ENCODE measurements at regions not wholly inside any gene's neighbourhood (a gene's known extent, or its start where the extent isn't known, plus 50 kb on each side); places are given as distances from the start of the nearest gene placed in this dataset.

- H3K27me3 ChIP-seq (ENCODE audit: control insufficient read depth in 5 of 5, insufficient read depth in 4 of 5, low read length in 5 of 5), result no peaks in the 10 kb centered on the region
- H3K4me3 ChIP-seq (ENCODE audit: low read depth in 1 of 5, low read length in 5 of 5), result no peak overlapping the region
- H3K36me3 ChIP-seq (ENCODE audit: control insufficient read depth in 5 of 5, insufficient read depth in 5 of 5, low read length in 5 of 5), result no peaks in the 10 kb centered on the region
- H3K4me1 ChIP-seq (ENCODE audit: control insufficient read depth in 5 of 5, insufficient read depth in 5 of 5, low read length in 5 of 5), result no peaks in the 10 kb centered on the region
- no peak overlapping the region for H3K9ac ChIP-seq (ENCODE audit: low read length in 5 of 5)
- no peaks in the 10 kb centered on the region for H3K9me3 ChIP-seq (ENCODE audit: control insufficient read depth in 5 of 5, low read length in 5 of 5)
- no peak overlapping the region for H3K27ac ChIP-seq (ENCODE audit: low read depth, low read length)
Observed at GRCh38 chr13:47650209-47650608, 350.9 kb downstream of the SUCLA2 start.

GRCh38 chr13:47647001-47647400 lies 354.1 kb downstream of the SUCLA2 start:
- Histone ChIP-seq H3K36me3 (ENCODE audit: control insufficient read depth in 5 of 5, insufficient read depth in 5 of 5, low read length in 5 of 5) (no peaks in the 10 kb centered on the region), H3K27ac (ENCODE audit: low read depth, low read length) (no peak overlapping the region), H3K4me3 (ENCODE audit: low read depth in 1 of 5, low read length in 5 of 5) (no peak overlapping the region), H3K9ac (ENCODE audit: low read length in 5 of 5) (no peak overlapping the region), H3K9me3 (ENCODE audit: control insufficient read depth in 5 of 5, low read length in 5 of 5) (no peaks in the 10 kb centered on the region), H3K4me1 (ENCODE audit: control insufficient read depth in 5 of 5, insufficient read depth in 5 of 5, low read length in 5 of 5) (no peaks in the 10 kb centered on the region), H3K27me3 (ENCODE audit: control insufficient read depth in 5 of 5, insufficient read depth in 4 of 5, low read length in 5 of 5) (no peaks in the 10 kb centered on the region)

DNA sequence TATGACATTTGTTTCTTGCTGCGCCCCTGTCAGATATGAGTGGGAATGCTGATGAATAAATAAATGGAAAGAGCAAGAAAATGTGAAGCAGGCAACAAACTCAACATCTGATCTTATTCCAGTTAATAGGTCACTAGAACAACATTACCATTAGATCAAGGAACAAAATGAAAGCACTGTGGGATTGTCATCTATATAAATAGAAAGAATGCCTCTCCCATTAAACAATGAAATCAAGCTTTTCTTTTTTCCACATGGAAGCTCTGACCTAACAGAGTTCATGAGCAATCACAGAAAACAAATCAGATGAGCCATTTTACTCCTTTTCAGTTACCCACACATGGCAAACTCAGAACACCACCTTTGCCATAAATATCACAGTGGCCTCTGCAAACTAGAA lies 354.8 kb downstream of the SUCLA2 start:
- Histone ChIP-seq H3K36me3 (ENCODE audit: control insufficient read depth in 5 of 5, insufficient read depth in 5 of 5, low read length in 5 of 5) (no peaks in the 10 kb centered on the region), H3K4me1 (ENCODE audit: control insufficient read depth in 5 of 5, insufficient read depth in 5 of 5, low read length in 5 of 5) (no peaks in the 10 kb centered on the region), H3K9ac (ENCODE audit: low read length in 5 of 5) (no peak overlapping the region), H3K9me3 (ENCODE audit: control insufficient read depth in 5 of 5, low read length in 5 of 5) (no peaks in the 10 kb centered on the region), H3K4me3 (ENCODE audit: low read depth in 1 of 5, low read length in 5 of 5) (no peak overlapping the region), H3K27me3 (ENCODE audit: control insufficient read depth in 5 of 5, insufficient read depth in 4 of 5, low read length in 5 of 5) (no peaks in the 10 kb centered on the region), H3K27ac (ENCODE audit: low read depth, low read length) (no peak overlapping the region)

- H3K9ac ChIP-seq (ENCODE audit: low read length in 5 of 5), result no peak overlapping the region
- H3K4me3 ChIP-seq (ENCODE audit: low read depth in 1 of 5, low read length in 5 of 5), result no peak overlapping the region
- H3K36me3 ChIP-seq (ENCODE audit: control insufficient read depth in 5 of 5, insufficient read depth in 5 of 5, low read length in 5 of 5), result no peaks in the 10 kb centered on the region
- H3K9me3 ChIP-seq (ENCODE audit: control insufficient read depth in 5 of 5, low read length in 5 of 5), result no peaks in the 10 kb centered on the region
- no peaks in the 10 kb centered on the region for H3K27me3 ChIP-seq (ENCODE audit: control insufficient read depth in 5 of 5, insufficient read depth in 4 of 5, low read length in 5 of 5)
- H3K4me1 ChIP-seq (ENCODE audit: control insufficient read depth in 5 of 5, insufficient read depth in 5 of 5, low read length in 5 of 5), result peaks cover 0 to 2% (median 0%) of the 10 kb centered on the region in 5 donors
- no peak overlapping the region for H3K27ac ChIP-seq (ENCODE audit: low read depth, low read length)
Observed at GRCh38 chr13:47639738-47640447, 361.2 kb downstream of the SUCLA2 start.

GRCh38 chr13:47638627-47639026 lies 362.4 kb downstream of the SUCLA2 start:
- peaks cover 0 to 2% (median 0%) of the 10 kb centered on the region in 5 donors for H3K4me1 ChIP-seq (ENCODE audit: control insufficient read depth in 5 of 5, insufficient read depth in 5 of 5, low read length in 5 of 5)
- H3K27me3 ChIP-seq (ENCODE audit: control insufficient read depth in 5 of 5, insufficient read depth in 4 of 5, low read length in 5 of 5), result no peaks in the 10 kb centered on the region
- H3K4me3 ChIP-seq (ENCODE audit: low read depth in 1 of 5, low read length in 5 of 5), result no peak overlapping the region
- H3K9me3 ChIP-seq (ENCODE audit: control insufficient read depth in 5 of 5, low read length in 5 of 5), result no peaks in the 10 kb centered on the region
- H3K9ac ChIP-seq (ENCODE audit: low read length in 5 of 5), result no peak overlapping the region
- H3K27ac ChIP-seq (ENCODE audit: low read depth, low read length), result no peak overlapping the region
- H3K36me3 ChIP-seq (ENCODE audit: control insufficient read depth in 5 of 5, insufficient read depth in 5 of 5, low read length in 5 of 5), result no peaks in the 10 kb centered on the region

DNA sequence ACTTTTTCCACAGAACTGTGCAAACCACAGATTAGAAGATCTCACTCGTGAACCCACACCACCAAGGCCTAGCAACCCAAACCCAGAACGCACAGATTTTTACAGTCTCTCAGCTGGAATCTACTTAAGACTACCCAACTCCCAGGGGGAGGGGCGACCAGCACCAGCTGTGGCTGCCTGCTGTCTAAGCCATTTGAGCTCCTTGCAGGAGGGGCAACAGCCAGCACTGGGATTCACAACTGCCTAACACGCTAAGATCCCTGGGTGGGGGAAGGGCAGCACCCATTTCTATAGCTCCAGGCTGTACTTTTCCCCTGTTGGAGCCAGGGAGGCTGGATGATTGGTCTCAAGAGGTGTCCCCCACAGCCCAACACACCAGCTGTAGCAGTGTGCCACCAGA lies 368.8 kb downstream of the SUCLA2 start:
- Histone ChIP-seq H3K9ac (ENCODE audit: low read length in 5 of 5) (no peak overlapping the region), H3K4me3 (ENCODE audit: low read depth in 1 of 5, low read length in 5 of 5) (no peak overlapping the region), H3K36me3 (ENCODE audit: control insufficient read depth in 5 of 5, insufficient read depth in 5 of 5, low read length in 5 of 5) (no peaks in the 10 kb centered on the region), H3K27ac (ENCODE audit: low read depth, low read length) (no peak overlapping the region), H3K9me3 (ENCODE audit: control insufficient read depth in 5 of 5, low read length in 5 of 5) (peaks cover 0 to 6% (median 0%) of the 10 kb centered on the region in 5 donors), H3K27me3 (ENCODE audit: control insufficient read depth in 5 of 5, insufficient read depth in 4 of 5, low read length in 5 of 5) (no peaks in the 10 kb centered on the region), H3K4me1 (ENCODE audit: control insufficient read depth in 5 of 5, insufficient read depth in 5 of 5, low read length in 5 of 5) (no peaks in the 10 kb centered on the region)

- Histone ChIP-seq H3K4me3 (ENCODE audit: low read depth in 1 of 5, low read length in 5 of 5) (no peak overlapping the region), H3K36me3 (ENCODE audit: control insufficient read depth in 5 of 5, insufficient read depth in 5 of 5, low read length in 5 of 5) (no peaks in the 10 kb centered on the region), H3K27me3 (ENCODE audit: control insufficient read depth in 5 of 5, insufficient read depth in 4 of 5, low read length in 5 of 5) (no peaks in the 10 kb centered on the region), H3K4me1 (ENCODE audit: control insufficient read depth in 5 of 5, insufficient read depth in 5 of 5, low read length in 5 of 5) (no peaks in the 10 kb centered on the region), H3K9me3 (ENCODE audit: control insufficient read depth in 5 of 5, low read length in 5 of 5) (peaks cover 0 to 6% (median 0%) of the 10 kb centered on the region in 5 donors), H3K27ac (ENCODE audit: low read depth, low read length) (no peak overlapping the region), H3K9ac (ENCODE audit: low read length in 5 of 5) (no peak overlapping the region)
Observed at GRCh38 chr13:47628666-47629065, 372.4 kb downstream of the SUCLA2 start.

GRCh38 chr13:47623862-47624261 lies 377.2 kb downstream of the SUCLA2 start:
- peaks cover 0 to 5% (median 1%) of the 10 kb centered on the region in 5 donors for H3K9me3 ChIP-seq (ENCODE audit: control insufficient read depth in 5 of 5, low read length in 5 of 5)
- H3K4me3 ChIP-seq (ENCODE audit: low read depth in 1 of 5, low read length in 5 of 5), result no peak overlapping the region

DNA sequence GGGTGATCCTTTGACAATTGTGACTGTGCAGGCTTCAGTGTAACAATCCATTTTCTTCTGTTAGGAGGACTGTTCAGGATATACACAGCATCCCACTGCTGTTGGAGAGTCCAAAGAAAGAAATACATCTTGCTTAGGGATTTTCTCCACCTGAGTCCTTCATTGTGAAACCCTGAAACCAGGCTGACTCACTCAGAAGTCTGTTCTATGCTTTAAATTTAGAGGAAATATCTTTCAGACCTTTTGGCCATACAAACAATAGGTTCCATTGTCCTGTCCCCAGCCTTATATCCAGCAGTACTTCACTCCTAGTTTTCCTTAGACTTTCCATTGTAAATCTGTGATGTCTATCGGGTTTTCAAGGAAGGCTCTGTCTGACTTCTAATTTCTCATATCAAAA lies 379.1 kb downstream of the SUCLA2 start:
- no peaks in the 10 kb centered on the region for H3K36me3 ChIP-seq (ENCODE audit: control insufficient read depth in 5 of 5, insufficient read depth in 5 of 5, low read length in 5 of 5)
- no peaks in the 10 kb centered on the region for H3K4me1 ChIP-seq (ENCODE audit: control insufficient read depth in 5 of 5, insufficient read depth in 5 of 5, low read length in 5 of 5)
- H3K4me3 ChIP-seq (ENCODE audit: low read depth in 1 of 5, low read length in 5 of 5), result no peak overlapping the region
- peaks cover 4 to 14% (median 7%) of the 10 kb centered on the region in 5 donors for H3K9me3 ChIP-seq (ENCODE audit: control insufficient read depth in 5 of 5, low read length in 5 of 5)
- no peak overlapping the region for H3K9ac ChIP-seq (ENCODE audit: low read length in 5 of 5)
- H3K27ac ChIP-seq (ENCODE audit: low read depth, low read length), result no peak overlapping the region
- H3K27me3 ChIP-seq (ENCODE audit: control insufficient read depth in 5 of 5, insufficient read depth in 4 of 5, low read length in 5 of 5), result no peaks in the 10 kb centered on the region

More at GRCh38 chr13:47623862-47624261, 377.2 kb downstream of the SUCLA2 start:
- H3K27ac ChIP-seq (ENCODE audit: low read depth, low read length), result no peak overlapping the region
- no peaks in the 10 kb centered on the region for H3K27me3 ChIP-seq (ENCODE audit: control insufficient read depth in 5 of 5, insufficient read depth in 4 of 5, low read length in 5 of 5)
- H3K36me3 ChIP-seq (ENCODE audit: control insufficient read depth in 5 of 5, insufficient read depth in 5 of 5, low read length in 5 of 5), result no peaks in the 10 kb centered on the region
- no peak overlapping the region for H3K9ac ChIP-seq (ENCODE audit: low read length in 5 of 5)
- H3K4me1 ChIP-seq (ENCODE audit: control insufficient read depth in 5 of 5, insufficient read depth in 5 of 5, low read length in 5 of 5), result no peaks in the 10 kb centered on the region

GRCh38 chr13:47611664-47612288 lies 389.3 kb downstream of the SUCLA2 start:
- Histone ChIP-seq H3K4me3 (ENCODE audit: low read depth in 1 of 5, low read length in 5 of 5) (no peak overlapping the region), H3K9ac (ENCODE audit: low read length in 5 of 5) (no peak overlapping the region)

More at GRCh38 chr13:47611664-47612288, 389.3 kb downstream of the SUCLA2 start:
- Histone ChIP-seq H3K9me3 (ENCODE audit: control insufficient read depth in 5 of 5, low read length in 5 of 5) (no peaks in the 10 kb centered on the region), H3K27me3 (ENCODE audit: control insufficient read depth in 5 of 5, insufficient read depth in 4 of 5, low read length in 5 of 5) (no peaks in the 10 kb centered on the region), H3K4me1 (ENCODE audit: control insufficient read depth in 5 of 5, insufficient read depth in 5 of 5, low read length in 5 of 5) (no peaks in the 10 kb centered on the region), H3K36me3 (ENCODE audit: control insufficient read depth in 5 of 5, insufficient read depth in 5 of 5, low read length in 5 of 5) (no peaks in the 10 kb centered on the region), H3K27ac (ENCODE audit: low read depth, low read length) (no peak overlapping the region)

Data from subcutaneous abdominal adipose tissue (tissue), 5 donors.